ENCODE measurements at regions not wholly inside any gene's neighbourhood (a gene's known extent, or its start where the extent isn't known, plus 50 kb on each side); places are given as distances from the start of the nearest gene placed in this dataset.

DNA sequence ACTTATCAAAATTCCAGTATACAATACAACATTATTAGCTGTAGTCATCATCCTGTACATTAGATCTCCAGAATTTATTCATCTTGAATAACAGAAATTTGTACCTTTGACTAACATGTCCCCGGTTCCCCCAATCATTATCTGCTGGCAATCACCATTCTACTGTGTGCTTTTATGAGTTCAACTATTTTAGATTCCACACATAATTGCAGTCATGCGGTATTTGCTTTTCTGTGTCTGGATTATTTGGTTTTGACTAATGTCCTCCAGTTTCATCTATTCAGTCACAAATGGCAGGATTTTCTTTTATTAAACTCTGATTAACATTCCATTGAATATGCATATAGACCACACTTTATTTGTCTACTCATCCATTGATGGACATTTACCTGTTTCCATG, 530.7 kb upstream of the SLITRK1 start:
- no peak for DNase-seq

DNA sequence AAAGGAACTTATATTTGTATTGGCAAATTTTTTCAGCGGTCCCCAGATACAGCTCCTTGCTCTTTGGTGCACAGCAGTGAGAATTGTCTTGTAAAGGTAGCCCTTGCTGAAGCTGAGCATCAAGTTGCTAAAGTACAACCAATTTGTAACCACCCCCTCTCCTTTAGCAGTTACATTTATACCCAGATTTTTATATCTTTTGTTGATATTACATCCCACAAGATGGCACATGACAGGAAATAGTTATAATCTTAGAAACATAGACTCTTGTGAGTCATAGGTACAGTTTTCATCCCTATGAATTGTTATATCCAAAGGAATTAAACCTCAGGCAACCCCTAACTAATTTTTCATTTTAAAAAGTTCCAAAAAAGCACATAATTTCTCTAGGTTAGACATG, 523.0 kb upstream of the SLITRK1 start:
- DNase-seq = no peak

GRCh38 chr13:84400706-84401105, 518.4 kb upstream of the SLITRK1 start:
- no peak for DNase-seq

GRCh38 chr13:84399320-84400085, 517.2 kb upstream of the SLITRK1 start:
- no peak for DNase-seq

GRCh38 chr13:84393981-84394625, 511.8 kb upstream of the SLITRK1 start:
- DNase-seq = no peak

- no peak for DNase-seq
These were observed 498.6 kb upstream of the SLITRK1 start for GRCh38 chr13:84380866-84381265.

GRCh38 chr13:84377106-84377505, 494.8 kb upstream of the SLITRK1 start:
- DNase-seq = no peak

DNA sequence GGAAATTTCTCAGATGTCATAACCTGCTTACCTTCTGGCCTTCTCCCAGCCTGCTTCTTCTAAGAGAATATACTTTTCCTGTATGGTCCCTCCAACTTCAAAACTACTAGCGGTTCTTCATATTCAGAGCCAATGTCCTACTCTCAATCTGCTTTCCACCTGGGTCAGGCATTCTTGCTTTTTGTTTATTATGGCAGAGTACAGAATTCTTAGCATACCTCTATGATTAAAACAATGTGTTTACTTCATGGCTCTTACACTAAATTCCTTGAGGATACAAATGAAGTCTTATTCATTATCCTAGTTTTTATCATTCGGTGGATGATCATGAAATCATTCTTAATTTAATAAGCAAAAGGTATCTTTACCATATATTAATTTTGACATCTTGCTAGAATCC, 484.2 kb upstream of the SLITRK1 start:
- no peak for DNase-seq

DNA sequence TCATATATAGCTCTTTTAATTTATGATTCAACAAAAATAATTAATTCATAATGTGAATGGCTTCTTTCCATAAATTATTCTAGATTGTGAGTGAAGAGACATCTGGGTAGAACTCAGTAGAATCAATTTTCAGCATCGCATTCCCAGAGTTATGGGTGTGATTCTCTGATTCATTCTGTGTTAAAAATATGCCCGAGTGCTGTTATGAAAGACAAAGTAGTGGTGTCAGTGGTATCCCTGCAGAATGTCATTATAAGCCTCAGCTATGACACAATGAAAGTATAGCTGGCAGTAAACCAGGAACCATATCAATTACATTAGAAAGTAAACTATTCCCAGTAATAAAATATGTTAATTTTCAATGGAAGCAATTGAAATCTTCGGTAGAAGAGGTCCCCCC, 480.5 kb upstream of the SLITRK1 start:
- DNase-seq = no peak

DNA sequence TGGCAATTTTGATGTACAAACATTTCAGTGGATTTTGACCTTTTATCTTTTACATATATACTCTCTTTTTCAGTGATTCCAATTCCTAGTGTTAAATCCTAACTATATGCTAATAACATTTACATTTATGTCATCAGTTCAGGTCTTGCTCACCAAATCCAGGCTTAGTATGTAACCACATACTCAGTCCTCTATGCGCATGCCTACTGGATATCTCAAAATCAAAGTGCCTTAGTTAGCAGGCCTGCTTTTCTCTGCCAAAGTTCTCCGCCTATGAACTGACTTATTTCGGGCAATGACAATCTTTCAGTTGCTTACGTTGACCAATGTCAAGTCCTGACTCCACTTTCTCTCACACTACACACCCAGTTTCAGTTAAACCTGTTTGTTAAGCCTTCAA, 478.5 kb upstream of the SLITRK1 start:
- DNase-seq = no peak

DNA sequence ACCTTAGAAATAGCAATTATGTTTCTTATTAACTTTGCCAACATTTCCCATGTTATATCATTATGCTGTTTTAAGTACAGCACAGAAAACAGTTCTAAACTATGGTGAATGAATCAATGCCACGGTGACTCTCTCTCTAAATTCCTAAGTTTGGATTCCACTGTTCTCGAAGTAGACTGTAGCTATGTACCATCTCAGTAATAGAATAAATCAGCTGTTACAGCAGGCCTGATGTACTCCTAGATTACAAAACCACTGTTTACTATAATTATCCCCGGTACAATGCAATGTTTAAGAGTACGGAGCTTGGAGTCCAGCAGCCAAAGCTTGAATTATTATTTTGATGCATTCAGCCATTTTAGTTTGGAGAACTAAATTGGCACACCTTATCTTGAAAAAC, 476.3 kb upstream of the SLITRK1 start:
- no peak for DNase-seq

GRCh38 chr13:84352946-84353345, 470.7 kb upstream of the SLITRK1 start:
- DNase-seq = no peak

- no peak for DNase-seq
These were observed 457.2 kb upstream of the SLITRK1 start for GRCh38 chr13:84339456-84339855.

DNA sequence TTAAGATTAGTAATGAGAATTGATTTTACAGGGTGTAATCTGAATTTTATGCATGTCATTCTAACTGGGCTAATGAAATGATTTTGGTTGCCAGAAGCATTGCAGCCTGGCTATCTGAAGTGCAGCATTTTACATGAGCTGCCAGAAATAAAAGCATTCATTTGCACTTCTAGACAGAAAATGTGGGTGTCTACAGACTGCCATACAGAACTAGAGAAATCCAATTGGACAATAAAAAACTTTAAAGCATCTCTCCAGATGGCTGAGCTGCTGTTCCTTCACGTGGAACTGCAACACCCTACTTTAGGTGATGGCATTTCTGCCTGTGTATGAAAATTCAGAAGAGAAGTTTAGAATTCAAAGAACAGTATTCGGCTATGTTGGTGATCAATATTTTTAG, 450.1 kb upstream of the SLITRK1 start:
- no peak for DNase-seq

- no peak for DNase-seq
These were observed 433.3 kb upstream of the SLITRK1 start for GRCh38 chr13:84315527-84315926.

DNA sequence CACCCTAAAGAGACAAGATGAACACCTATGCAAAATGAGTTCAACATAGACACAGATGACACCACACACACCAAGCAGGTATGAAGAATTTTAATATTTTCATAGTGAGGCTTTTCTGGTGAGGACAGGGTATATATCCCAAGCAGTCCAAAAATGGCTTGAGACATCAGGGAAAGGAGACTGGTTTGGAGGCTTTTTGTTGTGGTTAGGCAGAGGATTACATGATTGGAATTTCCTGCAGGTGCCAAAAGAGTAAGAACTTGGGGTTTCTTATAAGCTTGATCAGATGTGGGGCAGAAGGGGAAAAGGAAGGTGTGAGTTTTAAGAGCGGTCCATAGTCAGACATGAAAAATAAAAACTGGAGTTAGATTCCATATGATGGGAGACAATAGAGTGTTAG, 420.8 kb upstream of the SLITRK1 start:
- DNase-seq = no peak

GRCh38 chr13:84297251-84297650, 415.0 kb upstream of the SLITRK1 start:
- no peak for DNase-seq

- no peak for DNase-seq
These were observed 414.1 kb upstream of the SLITRK1 start for GRCh38 chr13:84296401-84296800.

DNA sequence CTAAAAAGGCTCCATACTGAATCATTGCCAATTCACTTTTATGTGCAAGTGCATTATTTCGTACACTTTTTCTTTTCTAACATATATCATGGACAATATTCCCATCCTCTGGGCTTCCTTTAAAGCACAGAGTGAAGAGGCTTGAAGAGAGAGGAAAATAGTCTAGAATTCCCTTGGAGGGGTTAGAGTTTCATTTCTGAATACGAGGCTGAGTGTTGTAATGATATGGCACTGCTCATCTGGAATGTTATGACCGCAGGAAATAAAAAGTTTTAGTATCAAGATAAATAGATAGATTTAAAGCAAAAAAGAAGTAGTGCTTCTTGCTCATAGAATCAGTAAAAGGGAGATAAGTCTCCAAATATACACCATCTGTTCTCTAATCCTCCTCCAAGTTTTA, 412.3 kb upstream of the SLITRK1 start:
- no peak for DNase-seq

- DNase-seq = no peak
These were observed 408.1 kb upstream of the SLITRK1 start for GRCh38 chr13:84290386-84290785.

DNA sequence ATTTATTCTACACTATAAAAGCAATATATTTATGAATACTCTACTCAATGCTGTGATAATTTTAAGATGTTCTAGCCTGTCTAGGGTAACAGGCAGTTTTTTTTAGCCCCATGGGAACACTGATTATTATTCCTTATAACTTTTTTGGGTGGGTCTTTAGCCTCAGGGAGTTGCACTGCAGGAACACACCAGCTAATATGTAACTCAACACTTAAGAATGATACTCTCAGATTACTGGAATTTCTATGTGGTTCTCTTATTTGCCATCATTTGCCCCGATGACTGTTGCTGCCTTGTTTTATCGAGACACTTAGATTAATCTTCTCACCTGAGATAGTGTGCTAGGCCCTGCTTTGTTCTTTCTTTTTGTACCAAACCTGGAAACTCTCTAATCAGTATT, 396.9 kb upstream of the SLITRK1 start:
- DNase-seq = no peak

GRCh38 chr13:84272877-84273562, 390.7 kb upstream of the SLITRK1 start:
- DNase-seq = no peak

- no peak for DNase-seq
These were observed 383.0 kb upstream of the SLITRK1 start for GRCh38 chr13:84265257-84265764.

Data from KG1 (cell line).